Dendritic cell treated with granulocyte-macrophage colony-stimulating factor and Interleukin-4, amounts not matched to agents 40 ng/mL and 50 ng/mL, for 4 days (primary cell): ENCODE measurements at regions not wholly inside any gene's neighbourhood (a gene's known extent, or its start where the extent isn't known, plus 50 kb on each side); places are given as distances from the start of the nearest gene placed in this dataset.

Experiments
- H3K27ac Mint-ChIP-seq: one replicate; pipeline ENCODE4 v1.8.0; 2022; ENCODE audit warnings: mild to moderate bottlenecking, mixed read lengths
- H3K27me3 Mint-ChIP-seq: one replicate; pipeline ENCODE4 v1.8.0; 2022; ENCODE audit warnings: mild to moderate bottlenecking, mixed read lengths
- H3K36me3 Mint-ChIP-seq: one replicate; pipeline ENCODE4 v1.8.0; 2022; ENCODE audit warnings: low read depth, mixed read lengths
- H3K4me1 Mint-ChIP-seq: one replicate; pipeline ENCODE4 v1.8.0; 2022; ENCODE audit warnings: low read depth, mixed read lengths
- H3K4me3 Mint-ChIP-seq: one replicate; pipeline ENCODE4 v1.8.0; 2022; ENCODE audit warnings: mild to moderate bottlenecking, moderate library complexity, mixed read lengths
- H3K9me3 Mint-ChIP-seq: one replicate; pipeline ENCODE4 v1.8.0; 2022; ENCODE audit warnings: mixed read lengths
- intact Hi-C: fragments of 100-400 bp; cut with micrococcal nuclease; formaldehyde crosslinking; loops from one replicate; pipeline ENCODE4 v1.15.0; 2022

DNA sequence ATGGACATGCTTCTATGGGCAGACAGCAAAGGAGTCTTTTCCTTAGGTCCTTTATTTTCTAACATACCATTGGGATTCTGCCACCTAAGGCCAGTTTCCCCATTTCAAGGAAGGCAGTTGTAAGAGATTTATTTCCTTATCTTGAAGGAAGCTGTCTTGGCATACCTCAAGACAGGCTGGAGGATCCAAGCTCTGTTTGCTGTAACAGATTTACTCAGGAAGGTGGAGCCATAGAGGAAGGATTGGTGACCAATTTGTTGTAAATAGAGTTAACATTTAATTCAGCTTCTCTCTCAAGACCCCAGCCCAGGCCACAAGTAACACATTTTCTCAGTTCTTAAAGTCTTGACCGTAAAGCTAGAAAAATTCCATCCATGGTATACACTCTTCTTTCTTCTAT is 131.6 kb upstream of the TENM3 start:
- no peaks in the 10 kb centered on the region for H3K4me1 Mint-ChIP-seq
- intact Hi-C loops: no loop called here
- H3K27me3 Mint-ChIP-seq: no peaks in the 10 kb centered on the region
- H3K36me3 Mint-ChIP-seq: no peaks in the 10 kb centered on the region
- H3K9me3 Mint-ChIP-seq: peaks cover 2% of the 10 kb centered on the region
- H3K4me3 Mint-ChIP-seq: no peak overlapping the region
- H3K27ac Mint-ChIP-seq: no peak overlapping the region

- peaks cover 15% of the 10 kb centered on the region for H3K9me3 Mint-ChIP-seq
- no peak overlapping the region for H3K27ac Mint-ChIP-seq
- H3K4me1 Mint-ChIP-seq: no peaks in the 10 kb centered on the region
- H3K4me3 Mint-ChIP-seq: no peak overlapping the region
- H3K36me3 Mint-ChIP-seq: no peaks in the 10 kb centered on the region
- intact Hi-C loops: no loop called here
- H3K27me3 Mint-ChIP-seq: no peaks in the 10 kb centered on the region
These were observed 129.4 kb upstream of the TENM3 start for GRCh38 chr4:182113779-182114178.

DNA sequence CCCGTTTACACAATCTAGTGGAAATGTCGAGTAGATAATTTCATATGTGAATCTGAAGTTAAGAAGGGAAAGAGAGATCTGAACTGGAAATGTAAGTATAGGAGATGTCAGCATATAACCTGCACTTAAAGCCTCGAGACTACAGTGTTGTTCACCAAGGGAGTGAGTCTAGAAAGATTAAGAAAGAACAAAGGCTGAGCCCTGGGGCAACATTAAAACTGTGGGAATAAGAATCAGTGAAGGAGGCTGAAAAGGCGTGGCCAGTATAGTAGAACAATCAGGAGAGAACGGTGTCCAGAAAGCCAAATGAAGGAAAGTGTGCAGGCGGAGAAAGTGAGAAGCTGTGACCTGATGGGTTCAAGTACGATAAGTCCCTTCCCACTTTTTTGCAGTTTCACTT is 118.8 kb upstream of the TENM3 start:
- intact Hi-C loops: no loop called here

DNA sequence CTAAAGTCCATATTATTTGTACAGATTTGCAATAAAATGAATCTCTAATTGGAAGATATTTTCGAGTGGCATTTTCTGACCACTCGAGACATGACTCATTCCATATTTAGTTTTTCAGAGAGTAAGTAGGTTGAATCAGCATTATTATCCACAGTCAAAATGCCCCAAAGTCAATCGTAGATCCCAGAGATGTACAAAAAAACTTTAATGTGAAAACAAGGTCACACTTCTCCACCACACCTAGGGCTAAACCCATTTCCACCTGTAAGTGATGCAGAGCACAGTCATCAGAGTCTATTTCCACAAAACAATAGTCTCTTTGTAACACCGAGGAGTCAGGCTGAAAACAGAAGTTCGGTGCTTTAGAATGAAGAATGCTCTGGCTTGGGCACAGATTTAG is 117.1 kb upstream of the TENM3 start:
- Mint-ChIP-seq H3K27ac (no peak overlapping the region), H3K36me3 (no peaks in the 10 kb centered on the region), H3K4me1 (no peaks in the 10 kb centered on the region), H3K4me3 (no peak overlapping the region), H3K27me3 (no peaks in the 10 kb centered on the region), H3K9me3 (peaks cover 32% of the 10 kb centered on the region)
- intact Hi-C loops: no loop called here

More for the DNA sequence above, 118.8 kb upstream of the TENM3 start:
- H3K4me1 Mint-ChIP-seq: no peaks in the 10 kb centered on the region
- H3K4me3 Mint-ChIP-seq: no peak overlapping the region
- no peak overlapping the region for H3K27ac Mint-ChIP-seq
- peaks cover 48% of the 10 kb centered on the region for H3K9me3 Mint-ChIP-seq
- H3K27me3 Mint-ChIP-seq: no peaks in the 10 kb centered on the region
- no peaks in the 10 kb centered on the region for H3K36me3 Mint-ChIP-seq

- no peaks in the 10 kb centered on the region for H3K36me3 Mint-ChIP-seq
- H3K27me3 Mint-ChIP-seq: no peaks in the 10 kb centered on the region
- peaks cover 30% of the 10 kb centered on the region for H3K9me3 Mint-ChIP-seq
- intact Hi-C loops: no loop called here
- no peak overlapping the region for H3K4me3 Mint-ChIP-seq
- H3K27ac Mint-ChIP-seq: no peak overlapping the region
- H3K4me1 Mint-ChIP-seq: no peaks in the 10 kb centered on the region
These were observed 116.6 kb upstream of the TENM3 start for GRCh38 chr4:182126603-182127002.

- Mint-ChIP-seq H3K4me1 (no peaks in the 10 kb centered on the region), H3K9me3 (no peaks in the 10 kb centered on the region), H3K4me3 (no peak overlapping the region), H3K27ac (no peak overlapping the region), H3K36me3 (no peaks in the 10 kb centered on the region), H3K27me3 (peaks cover 8% of the 10 kb centered on the region)
- intact Hi-C loops: no loop called here
These were observed 110.2 kb upstream of the TENM3 start for GRCh38 chr4:182133033-182133432.

DNA sequence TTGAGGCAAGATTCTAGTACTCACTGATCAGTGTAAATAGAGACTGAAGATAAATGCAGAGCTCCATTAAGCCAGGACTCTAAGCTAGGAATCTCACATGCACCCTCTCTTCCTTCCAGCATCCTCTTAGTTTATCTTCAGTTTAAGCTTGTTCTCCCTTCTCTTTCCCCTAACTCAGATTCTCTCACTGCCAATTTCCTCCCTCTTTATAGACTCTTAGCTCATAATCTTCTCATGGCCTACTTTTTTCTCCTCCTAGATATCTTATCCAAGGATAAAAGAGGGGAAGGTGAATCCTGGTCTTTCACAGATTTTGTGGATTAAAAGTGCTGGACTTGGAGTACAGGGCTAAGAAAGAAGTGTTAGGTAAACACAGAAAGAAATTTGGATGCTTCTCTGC is 108.9 kb upstream of the TENM3 start:
- Mint-ChIP-seq H3K4me1 (no peaks in the 10 kb centered on the region), H3K27me3 (peaks cover 16% of the 10 kb centered on the region), H3K36me3 (no peaks in the 10 kb centered on the region), H3K9me3 (no peaks in the 10 kb centered on the region), H3K4me3 (no peak overlapping the region), H3K27ac (no peak overlapping the region)
- intact Hi-C loops: no loop called here

DNA sequence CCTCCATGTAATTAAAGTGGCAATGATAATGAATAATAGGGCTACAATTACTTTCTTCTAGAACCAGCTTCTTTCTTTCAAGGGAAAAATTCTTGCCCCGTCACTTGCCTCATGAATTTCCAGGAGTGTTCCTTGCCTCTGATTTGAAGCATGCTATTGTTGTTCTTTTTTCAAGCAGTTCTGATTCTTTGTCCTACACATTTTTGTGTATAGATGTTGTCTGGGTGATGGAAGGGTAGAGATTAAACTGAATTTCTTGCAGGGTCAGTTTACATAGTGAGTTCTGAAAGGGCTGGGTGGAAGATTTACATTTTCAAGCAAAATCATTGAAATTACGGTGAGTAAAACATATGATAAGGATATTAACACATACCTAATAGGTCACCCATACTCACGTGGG is 107.0 kb upstream of the TENM3 start:
- no peak overlapping the region for H3K27ac Mint-ChIP-seq

GRCh38 chr4:182137343-182137742 is 105.9 kb upstream of the TENM3 start:
- Mint-ChIP-seq H3K27ac (no peak overlapping the region), H3K4me3 (no peak overlapping the region), H3K36me3 (no peaks in the 10 kb centered on the region), H3K9me3 (no peaks in the 10 kb centered on the region), H3K27me3 (peaks cover 44% of the 10 kb centered on the region), H3K4me1 (no peaks in the 10 kb centered on the region)
- intact Hi-C loops: no loop called here

More for the DNA sequence above, 107.0 kb upstream of the TENM3 start:
- Mint-ChIP-seq H3K36me3 (no peaks in the 10 kb centered on the region), H3K4me1 (no peaks in the 10 kb centered on the region), H3K4me3 (no peak overlapping the region), H3K9me3 (no peaks in the 10 kb centered on the region), H3K27me3 (peaks cover 34% of the 10 kb centered on the region)
- intact Hi-C loops: no loop called here

DNA sequence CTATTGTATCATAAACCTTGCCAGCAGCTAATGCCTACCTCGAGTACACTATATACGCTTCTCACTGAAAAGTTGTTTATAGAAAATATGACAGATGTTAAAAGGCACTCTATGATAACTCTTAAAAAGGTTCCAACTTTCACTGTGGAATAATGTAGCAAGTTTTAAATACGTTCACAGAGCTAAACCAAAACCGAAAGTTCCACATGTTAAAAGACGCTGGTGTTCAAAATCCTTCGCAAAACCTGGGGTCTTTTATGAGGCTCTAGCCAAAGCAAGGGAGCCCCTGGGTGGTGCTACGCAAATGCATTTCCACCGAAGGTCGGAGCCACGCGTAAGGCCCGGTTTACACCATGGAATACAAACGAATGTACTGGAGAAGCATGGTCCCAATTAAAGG is 103.7 kb upstream of the TENM3 start:
- no peak overlapping the region for H3K4me3 Mint-ChIP-seq

DNA sequence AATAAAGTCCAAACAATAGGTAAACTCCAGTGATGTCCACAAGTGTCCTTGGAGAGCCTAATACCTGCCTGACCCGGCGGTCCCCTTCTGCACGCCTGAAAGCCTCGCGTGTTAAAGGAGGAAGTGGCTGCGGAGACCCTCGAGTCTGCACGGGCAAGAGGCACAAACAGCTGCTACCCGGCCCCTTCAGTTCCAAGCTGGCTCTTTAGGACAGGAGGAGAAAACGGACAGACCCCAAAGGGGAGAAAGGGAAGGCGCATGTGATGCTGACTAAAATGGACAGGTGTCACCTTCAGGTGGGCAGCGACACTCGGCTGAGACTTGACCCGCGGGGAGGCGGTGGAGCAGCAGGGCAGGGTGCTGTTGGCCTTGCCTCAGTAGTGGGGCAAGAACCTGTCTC is 102.7 kb upstream of the TENM3 start:
- Mint-ChIP-seq H3K4me3 (no peak overlapping the region), H3K27me3 (peaks cover 71% of the 10 kb centered on the region), H3K36me3 (no peaks in the 10 kb centered on the region), H3K27ac (no peak overlapping the region), H3K9me3 (no peaks in the 10 kb centered on the region), H3K4me1 (peaks cover 7% of the 10 kb centered on the region)
- intact Hi-C loops: no loop called here

More for the DNA sequence above, 103.7 kb upstream of the TENM3 start:
- peaks cover 64% of the 10 kb centered on the region for H3K27me3 Mint-ChIP-seq
- intact Hi-C loops: no loop called here
- peaks cover 7% of the 10 kb centered on the region for H3K4me1 Mint-ChIP-seq
- no peaks in the 10 kb centered on the region for H3K9me3 Mint-ChIP-seq
- H3K36me3 Mint-ChIP-seq: no peaks in the 10 kb centered on the region
- H3K27ac Mint-ChIP-seq: no peak overlapping the region

GRCh38 chr4:182141061-182141460 is 102.1 kb upstream of the TENM3 start:
- H3K27me3 Mint-ChIP-seq: peaks cover 75% of the 10 kb centered on the region
- no peaks in the 10 kb centered on the region for H3K9me3 Mint-ChIP-seq
- H3K36me3 Mint-ChIP-seq: no peaks in the 10 kb centered on the region
- no peak overlapping the region for H3K27ac Mint-ChIP-seq
- peaks cover 7% of the 10 kb centered on the region for H3K4me1 Mint-ChIP-seq
- no peak overlapping the region for H3K4me3 Mint-ChIP-seq
- intact Hi-C loops: no loop called here

DNA sequence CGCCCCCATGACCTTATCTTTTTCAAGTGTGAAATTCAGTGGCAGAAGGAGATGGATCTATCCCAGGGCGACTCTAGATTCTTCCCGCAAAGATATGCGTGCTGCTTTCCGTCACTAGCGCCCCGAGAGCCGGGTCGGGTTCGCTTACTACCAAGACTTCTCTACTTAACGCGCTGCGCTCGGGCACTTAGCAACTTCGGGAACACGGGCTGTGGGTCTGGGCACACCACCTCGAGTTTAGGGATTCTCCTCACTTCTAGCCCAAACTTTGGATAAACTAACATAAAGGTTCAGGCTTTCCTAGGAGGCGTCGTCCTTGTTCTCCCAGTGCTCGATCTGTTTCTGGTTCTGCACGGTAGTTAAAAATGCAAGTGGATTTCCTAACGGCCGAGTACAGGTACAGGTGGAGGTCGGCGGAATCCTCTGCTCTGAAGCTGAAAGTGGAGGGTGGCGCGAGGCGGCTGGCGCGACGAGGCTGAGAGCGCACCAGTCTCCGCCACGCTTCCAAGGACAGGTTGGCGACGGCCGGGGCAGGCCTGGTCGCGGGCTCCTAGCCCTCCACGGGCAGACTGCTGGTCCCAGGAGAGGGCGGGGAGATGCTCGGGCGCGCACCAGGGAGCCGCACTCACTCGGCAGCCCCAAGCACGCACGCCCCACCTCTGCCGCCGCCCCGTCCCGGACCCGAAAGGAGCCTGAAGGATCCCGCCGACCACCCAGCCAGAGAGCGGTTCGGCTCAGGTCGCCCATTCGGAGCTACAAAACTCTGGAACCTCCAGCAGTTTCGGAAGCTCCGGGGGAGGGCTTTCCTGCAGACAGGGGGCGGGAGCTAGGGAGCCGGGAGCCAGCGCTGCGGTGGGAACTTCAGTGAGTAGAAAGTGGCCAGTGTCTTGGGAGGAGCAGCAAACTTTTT is 100.8 kb upstream of the TENM3 start:
- H3K36me3 Mint-ChIP-seq: no peaks in the 10 kb centered on the region
- intact Hi-C loops: no loop called here
- H3K4me1 Mint-ChIP-seq: peaks cover 7% of the 10 kb centered on the region
- H3K27ac Mint-ChIP-seq: no peak overlapping the region
- H3K9me3 Mint-ChIP-seq: no peaks in the 10 kb centered on the region
- H3K27me3 Mint-ChIP-seq: peaks cover 78% of the 10 kb centered on the region
- H3K4me3 Mint-ChIP-seq: no peak overlapping the region

GRCh38 chr4:182143086-182143821 is 99.9 kb upstream of the TENM3 start:
- intact Hi-C loops: no loop called here
- no peaks in the 10 kb centered on the region for H3K9me3 Mint-ChIP-seq
- H3K27ac Mint-ChIP-seq: no peak overlapping the region
- H3K4me3 Mint-ChIP-seq: no peak overlapping the region
- peaks cover 76% of the 10 kb centered on the region for H3K27me3 Mint-ChIP-seq
- peaks cover 7% of the 10 kb centered on the region for H3K4me1 Mint-ChIP-seq
- no peaks in the 10 kb centered on the region for H3K36me3 Mint-ChIP-seq
